GM18511 (cell line): ENCODE measurements at regions not wholly inside any gene's neighbourhood (a gene's known extent, or its start where the extent isn't known, plus 50 kb on each side); places are given as distances from the start of the nearest gene placed in this dataset.
"Not testable (repeated sequence)": the region's sequence is repeated elsewhere in the genome, so short reads cannot be mapped to it uniquely, and the experiment has no call there.

Experiments used
- ATAC-seq: cut with Tn5 transposase; IDR thresholded peaks from one replicate; pipeline ENCODE4 v1.9.1; 2021; ENCODE audit warnings: mild to moderate bottlenecking, moderate library complexity; ENCODE audit not compliant: unreplicated experiment

- ATAC-seq, result no peak
Measured at GRCh38 chr3:159038405-159038804, 236.6 kb downstream of the MFSD1 start.

DNA sequence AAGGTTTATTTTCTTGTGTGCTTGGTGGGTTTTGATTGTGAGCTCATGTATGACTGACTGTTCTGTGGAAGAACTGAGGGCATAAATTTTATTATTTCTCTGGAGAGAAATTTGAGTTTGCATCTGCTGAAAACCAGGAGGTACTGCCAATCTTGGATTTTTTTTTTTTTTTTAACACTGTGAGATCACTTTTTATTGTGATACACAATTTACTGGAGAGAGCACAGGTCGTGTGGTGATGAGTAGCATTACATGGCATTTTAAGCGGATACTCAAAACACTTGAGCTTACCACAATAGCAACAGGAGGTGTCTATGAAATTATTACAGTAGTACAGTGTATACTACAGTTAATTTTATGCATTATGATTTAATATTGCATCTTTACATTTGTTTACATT, 237.4 kb downstream of the MFSD1 start:
- ATAC-seq, result no peak

DNA sequence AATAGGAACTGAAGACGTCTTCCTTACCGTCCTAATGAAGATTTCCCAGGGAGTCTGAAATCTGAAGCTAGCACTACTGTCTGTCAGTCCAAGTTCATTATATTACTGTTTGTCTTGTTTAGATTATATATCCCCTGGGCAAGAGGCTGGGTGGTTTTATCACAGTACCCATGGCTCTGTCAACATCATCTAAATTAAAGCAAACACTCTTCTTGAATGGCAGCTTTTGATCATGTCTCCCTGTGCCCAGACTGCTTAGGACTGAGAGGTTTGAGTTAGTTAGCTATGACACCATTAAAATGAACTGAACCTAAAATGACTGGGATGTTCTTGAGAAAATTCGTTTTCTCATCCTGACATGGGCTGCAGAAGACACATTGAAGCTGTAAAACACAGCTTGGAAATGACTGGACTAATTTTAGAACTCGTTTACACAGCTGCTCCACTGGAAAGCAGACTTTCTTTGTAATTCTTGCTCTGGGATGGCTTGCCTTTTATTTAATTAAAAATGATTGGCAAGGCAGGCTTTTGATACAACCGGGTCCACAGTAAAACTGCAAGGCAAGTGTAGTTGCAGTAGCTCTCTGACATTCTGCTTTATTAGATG, 243.5 kb downstream of the MFSD1 start:
- ATAC-seq, result no peak

DNA sequence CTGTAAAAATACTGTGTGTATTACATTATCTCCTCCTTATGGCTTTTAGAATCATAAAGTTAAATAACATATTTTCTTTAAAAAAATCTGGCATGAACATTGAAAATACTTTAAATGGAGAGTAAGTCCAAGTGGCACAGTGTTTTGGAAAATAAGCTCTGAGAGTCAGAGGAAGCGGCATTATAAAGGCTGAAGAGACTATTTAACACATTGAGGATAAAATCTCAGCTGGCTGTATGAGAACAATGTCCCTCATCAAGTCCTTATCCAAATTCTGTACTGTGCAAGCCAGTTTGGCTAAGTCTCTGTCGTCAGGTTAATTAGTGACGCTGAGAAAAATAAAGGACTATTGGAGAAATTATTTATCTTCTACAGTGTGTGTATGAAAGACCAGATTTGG, 245.5 kb downstream of the MFSD1 start:
- no peak for ATAC-seq

- ATAC-seq, result not testable (repeated sequence)
Measured at GRCh38 chr3:159052494-159052893, 250.6 kb downstream of the MFSD1 start.

DNA sequence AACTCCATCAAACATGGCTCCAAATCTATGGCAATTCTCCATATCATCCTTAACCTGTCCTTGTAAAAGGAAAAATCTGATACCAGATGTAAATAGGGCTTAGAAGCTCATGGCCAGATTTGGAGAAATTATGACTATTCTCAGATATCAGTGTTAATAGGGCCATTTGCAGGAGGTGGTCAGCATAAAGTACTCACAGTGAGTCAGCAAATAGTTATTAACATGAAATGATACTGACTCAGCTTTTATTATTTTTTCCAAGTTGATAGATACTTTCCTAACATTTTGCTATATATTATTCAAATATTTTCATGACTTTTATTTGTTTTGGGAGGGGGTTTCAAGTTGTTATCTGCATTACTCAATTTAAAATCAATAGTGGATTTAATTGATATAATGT, 255.8 kb downstream of the MFSD1 start:
- ATAC-seq, result no peak

DNA sequence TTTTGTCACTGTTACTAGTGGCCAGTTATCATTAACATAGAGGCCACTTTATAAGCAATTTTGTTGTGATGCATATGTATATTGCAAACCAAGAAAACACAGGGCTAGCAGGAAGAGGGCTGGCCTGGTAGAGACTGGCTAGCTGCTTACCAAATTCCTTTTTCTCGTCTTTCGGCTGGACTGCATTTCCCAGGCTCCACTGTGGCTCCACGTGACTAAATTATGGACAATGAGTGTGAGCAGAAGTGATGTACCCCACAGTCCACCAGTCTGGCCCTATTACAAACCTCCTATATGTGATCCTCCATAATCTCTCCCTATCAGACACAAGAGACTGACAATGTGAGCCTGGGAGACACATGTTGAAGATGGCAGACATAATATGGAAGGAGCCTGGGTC, 257.0 kb downstream of the MFSD1 start:
- no peak for ATAC-seq

GRCh38 chr3:159059395-159059794, 257.5 kb downstream of the MFSD1 start:
- ATAC-seq, result no peak

- ATAC-seq, result no peak
Measured at GRCh38 chr3:159062734-159063410, 261.0 kb downstream of the MFSD1 start.

- no peak for ATAC-seq
Measured at GRCh38 chr3:159069091-159069490, 267.2 kb downstream of the MFSD1 start, which contains the start of gene IQCJ. IQCJ (plus strand) TSS chr3:159069319.

GRCh38 chr3:159069866-159070425, 268.1 kb downstream of the MFSD1 start:
- no peak for ATAC-seq

DNA sequence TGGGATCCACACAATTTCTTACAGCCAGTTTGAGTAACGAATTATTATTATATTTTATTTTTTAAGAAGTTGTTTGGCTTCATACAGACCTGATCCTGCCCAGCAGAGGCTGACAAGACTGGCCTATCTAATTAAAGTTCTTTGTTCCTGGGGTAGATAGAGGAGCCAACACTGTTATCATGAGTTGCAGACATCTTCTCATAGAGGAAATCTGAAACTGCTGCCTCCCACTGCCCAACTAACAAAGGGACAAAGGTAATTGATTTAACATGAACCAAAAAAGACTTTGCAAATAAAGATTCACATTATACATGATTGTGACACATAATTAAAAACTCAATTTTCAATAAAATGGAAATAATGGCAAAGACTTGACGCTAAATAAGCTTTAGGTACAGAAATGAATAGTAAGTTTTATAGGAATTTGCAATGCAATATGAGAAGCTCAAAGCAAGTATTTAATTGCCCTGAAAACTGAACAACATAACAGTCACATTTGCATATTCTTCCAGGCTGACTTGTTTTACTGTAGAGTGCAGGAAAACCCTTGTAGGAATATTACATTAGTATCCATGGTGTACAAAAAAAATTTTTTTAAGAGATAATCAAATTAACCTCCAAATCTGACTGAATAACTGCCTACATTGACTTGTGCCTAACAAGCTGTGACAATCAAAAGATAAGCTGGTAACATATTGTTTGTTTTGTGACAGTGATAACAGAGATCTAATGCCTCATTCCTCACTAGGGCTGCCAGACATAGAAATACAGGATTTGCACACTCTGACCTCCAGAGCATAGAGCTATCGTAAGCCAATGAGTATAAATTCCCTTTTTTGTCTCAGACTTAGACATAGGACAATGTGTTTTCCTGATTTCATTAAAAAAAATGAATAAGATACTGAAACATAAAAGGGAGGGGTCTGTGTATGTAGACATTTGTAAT, 273.2 kb downstream of the MFSD1 start:
- no peak for ATAC-seq

- ATAC-seq, result no peak
Measured at GRCh38 chr3:159077860-159078259, 276.0 kb downstream of the MFSD1 start.

- no peak for ATAC-seq
Measured at GRCh38 chr3:159080256-159080655, 278.4 kb downstream of the MFSD1 start.

DNA sequence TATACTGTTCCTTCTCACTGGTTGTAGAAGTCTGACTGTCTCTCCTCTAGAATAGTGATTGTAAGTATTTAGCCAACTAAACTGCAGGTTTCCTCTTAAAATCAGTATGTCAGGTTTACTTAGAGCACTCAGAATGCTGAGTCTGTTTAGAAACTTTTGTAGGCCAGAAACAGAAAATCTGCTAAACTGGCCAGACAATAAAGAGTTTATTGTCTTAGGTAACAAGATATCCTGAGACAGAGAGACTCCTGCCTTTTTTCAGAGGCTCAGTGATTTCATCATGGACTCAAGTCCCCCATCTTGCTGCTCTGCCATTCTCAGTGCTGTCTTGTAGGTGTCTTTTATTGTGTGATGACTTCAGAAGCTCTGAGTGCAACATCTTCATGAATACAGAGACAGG, 279.0 kb downstream of the MFSD1 start:
- ATAC-seq, result no peak

- no peak for ATAC-seq
Measured at GRCh38 chr3:159082519-159082918, 280.7 kb downstream of the MFSD1 start.

DNA sequence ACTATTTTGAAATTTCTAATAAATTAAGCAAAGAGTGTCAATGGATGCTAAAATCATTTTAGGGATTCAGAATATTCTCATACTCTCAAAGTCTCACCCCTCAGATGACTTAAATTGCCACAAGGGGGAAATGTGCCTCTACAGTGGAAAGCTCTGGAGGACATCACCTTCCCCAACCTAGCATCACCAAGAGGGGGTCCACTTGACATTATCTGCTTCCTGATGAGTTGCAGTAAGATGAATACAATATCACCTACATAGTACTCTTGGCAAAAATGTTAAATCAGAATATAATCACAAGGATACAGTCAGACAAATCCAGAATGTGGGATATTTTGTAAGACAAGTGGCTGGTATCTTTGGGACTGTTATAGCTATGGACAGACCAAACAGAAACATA, 290.1 kb downstream of the MFSD1 start:
- ATAC-seq, result no peak

- no peak for ATAC-seq
Measured at GRCh38 chr3:159102001-159102400, 300.1 kb downstream of the MFSD1 start.

GRCh38 chr3:159112724-159113123, 310.9 kb downstream of the MFSD1 start:
- ATAC-seq, result no peak

DNA sequence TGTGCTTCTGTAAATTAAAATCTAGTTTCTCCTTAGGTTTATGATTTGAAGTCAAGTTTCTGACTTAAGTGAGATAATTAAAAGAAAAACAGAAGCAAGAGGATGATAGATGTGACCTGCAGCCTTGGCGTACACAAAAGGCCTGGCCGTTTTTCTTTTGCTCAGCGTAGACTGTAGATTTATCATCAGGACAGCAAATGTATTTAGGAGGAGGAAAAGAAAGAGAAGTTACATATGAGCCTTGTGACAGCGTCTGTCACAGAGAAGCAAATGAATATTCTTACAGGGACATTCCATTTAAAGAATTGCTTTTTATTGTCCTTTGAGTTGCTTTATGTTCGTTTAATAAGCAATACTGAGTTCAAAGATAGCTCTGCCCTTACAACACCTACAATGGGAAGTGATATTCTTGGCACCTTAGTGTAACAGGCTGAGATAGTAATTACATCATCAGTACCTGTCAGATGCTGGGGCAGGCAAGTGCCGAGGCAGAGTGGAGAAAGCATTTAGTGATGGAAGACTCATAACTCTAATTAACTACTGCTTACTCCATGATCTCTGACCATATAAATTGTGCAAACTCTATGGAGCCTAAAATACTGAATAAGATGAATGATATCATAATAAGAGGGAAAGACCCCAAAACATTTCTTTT, 311.5 kb downstream of the MFSD1 start:
- no peak for ATAC-seq

DNA sequence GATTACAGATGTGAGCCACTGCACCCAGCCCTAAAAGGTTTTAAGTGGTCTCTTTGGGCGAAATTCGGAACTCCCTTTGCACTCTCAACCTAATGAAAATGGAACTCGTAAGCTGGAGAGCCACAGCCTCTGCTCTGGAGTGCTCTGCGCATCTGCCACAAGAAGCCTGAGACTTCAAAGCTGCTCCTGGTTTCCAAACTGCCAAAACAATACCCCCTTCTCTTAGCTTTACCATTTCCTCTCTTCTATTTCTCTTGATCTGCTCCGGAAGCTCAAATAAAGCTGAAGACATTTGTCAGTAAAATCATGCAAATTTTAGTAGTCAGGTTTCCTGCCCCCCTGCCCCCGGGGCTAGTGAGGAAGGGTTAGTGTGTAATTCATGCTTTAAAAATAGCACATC, 312.7 kb downstream of the MFSD1 start:
- no peak for ATAC-seq
